ENCODE measurements at regions not wholly inside any gene's neighbourhood (a gene's known extent, or its start where the extent isn't known, plus 50 kb on each side); places are given as distances from the start of the nearest gene placed in this dataset.
"Not testable (repeated sequence)": the region's sequence is repeated elsewhere in the genome, so short reads cannot be mapped to it uniquely, and the experiment has no call there.

DNA sequence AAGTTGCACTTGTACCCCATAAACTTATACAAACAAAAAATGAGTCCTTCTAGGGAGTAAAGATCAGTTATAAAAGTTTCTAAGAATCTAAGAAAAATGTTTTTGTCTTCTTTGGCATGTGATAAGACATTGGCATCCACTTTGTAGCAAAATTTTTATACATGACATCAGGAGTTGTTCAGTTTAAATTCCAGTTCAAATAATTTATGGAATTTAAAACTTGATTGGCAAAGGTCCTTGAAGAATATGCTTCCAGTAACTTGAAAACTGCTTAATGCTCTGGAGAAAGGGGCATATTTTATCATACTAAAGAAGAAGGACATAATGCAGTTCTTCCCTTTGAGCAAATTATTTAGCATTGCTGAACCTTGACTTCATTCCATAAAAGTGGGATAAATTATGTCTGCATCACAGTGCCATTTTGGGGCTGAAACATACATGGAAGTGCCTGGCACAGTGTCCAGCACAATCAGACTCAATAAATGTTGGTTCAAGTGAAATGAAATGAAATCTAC lies 163.3 kb upstream of the IL15 start:
- intact Hi-C loops (cut with DNase I), result no loop called here

DNA sequence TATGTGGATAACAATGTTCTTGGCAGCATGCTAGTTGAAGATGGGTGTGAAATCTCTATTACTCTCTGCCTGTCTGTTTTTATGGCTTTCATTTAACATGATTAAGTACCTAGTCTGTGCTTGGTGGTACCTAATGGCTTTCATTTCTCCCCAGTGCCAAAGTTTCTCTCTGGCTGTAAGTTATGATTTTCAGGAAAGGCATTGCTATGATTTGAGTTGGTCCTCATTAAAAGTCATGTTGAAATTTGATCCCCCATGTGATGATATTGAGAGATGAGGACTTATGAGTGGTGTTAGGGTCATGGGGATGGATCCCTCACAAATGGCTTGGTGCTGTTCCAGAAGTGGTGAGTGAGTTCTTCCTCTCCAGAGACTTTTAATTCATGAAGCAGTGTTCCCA lies 162.4 kb upstream of the IL15 start:
- Histone ChIP-seq H3K36me3 (no peaks in the 10 kb centered on the region), H3K27ac (no peak overlapping the region), H3K27me3 (no peaks in the 10 kb centered on the region), H3K9me3 (no peaks in the 10 kb centered on the region), H3K4me1 (peaks cover 0 to 2% of the 10 kb centered on the region in 2 donors), H3K4me3 (no peak overlapping the region)
- DNase-seq (ENCODE audit: low spot score in 2 of 2), result no peak
- no peak for TF ChIP-seq CTCF (IDR thresholded peaks at IDR 0.05)
- intact Hi-C loops (cut with DNase I), result no loop called here

More for the DNA sequence above, 163.3 kb upstream of the IL15 start:
- no peak for DNase-seq (ENCODE audit: low spot score in 2 of 2)
- H3K36me3 ChIP-seq, result no peaks in the 10 kb centered on the region
- no peak overlapping the region for H3K27ac ChIP-seq
- H3K27me3 ChIP-seq, result no peaks in the 10 kb centered on the region
- no peaks in the 10 kb centered on the region for H3K9me3 ChIP-seq
- H3K4me3 ChIP-seq, result no peak overlapping the region
- peaks cover 0 to 2% of the 10 kb centered on the region in 2 donors for H3K4me1 ChIP-seq
- no peak for TF ChIP-seq CTCF (IDR thresholded peaks at IDR 0.05)

DNA sequence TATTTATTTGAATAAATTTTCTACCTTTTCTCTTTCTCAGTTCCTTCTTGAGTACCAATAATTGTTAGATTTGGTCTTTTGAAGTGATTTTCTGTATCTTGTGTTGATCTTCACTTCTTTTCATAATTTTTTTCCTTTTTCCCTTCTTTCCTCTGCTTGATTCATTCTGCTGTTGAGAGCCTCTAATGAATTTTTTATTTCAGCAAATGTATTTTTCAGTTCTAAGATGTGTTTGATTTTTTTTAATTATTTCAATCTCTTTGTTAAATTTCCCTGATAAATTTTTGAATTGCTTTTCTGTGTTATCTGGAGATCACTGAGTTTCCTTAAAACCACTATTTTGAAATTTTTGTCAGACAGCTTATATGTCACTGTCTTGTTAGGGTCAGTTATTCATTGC lies 155.4 kb upstream of the IL15 start:
- DNase-seq (ENCODE audit: low spot score in 2 of 2), result no peak
- H3K4me1 ChIP-seq, result no peaks in the 10 kb centered on the region
- no peaks in the 10 kb centered on the region for H3K27me3 ChIP-seq
- peaks cover 5 to 27% of the 10 kb centered on the region in 2 donors for H3K9me3 ChIP-seq
- H3K4me3 ChIP-seq, result no peak overlapping the region
- TF ChIP-seq CTCF (IDR thresholded peaks at IDR 0.05), result no peak
- no peaks in the 10 kb centered on the region for H3K36me3 ChIP-seq
- intact Hi-C loops (cut with DNase I), result no loop called here
- H3K27ac ChIP-seq, result no peak overlapping the region

- H3K27me3 ChIP-seq; H3K27ac ChIP-seq; H3K4me1 ChIP-seq; intact Hi-C loops (cut with DNase I); DNase-seq (ENCODE audit: low spot score in 2 of 2); H3K36me3 ChIP-seq; H3K4me3 ChIP-seq: not testable (repeated sequence)
- H3K9me3 ChIP-seq, result peaks cover 5 to 27% of the 10 kb centered on the region in 2 donors
These were observed 152.1 kb upstream of the IL15 start for GRCh38 chr4:141484298-141484697.

DNA sequence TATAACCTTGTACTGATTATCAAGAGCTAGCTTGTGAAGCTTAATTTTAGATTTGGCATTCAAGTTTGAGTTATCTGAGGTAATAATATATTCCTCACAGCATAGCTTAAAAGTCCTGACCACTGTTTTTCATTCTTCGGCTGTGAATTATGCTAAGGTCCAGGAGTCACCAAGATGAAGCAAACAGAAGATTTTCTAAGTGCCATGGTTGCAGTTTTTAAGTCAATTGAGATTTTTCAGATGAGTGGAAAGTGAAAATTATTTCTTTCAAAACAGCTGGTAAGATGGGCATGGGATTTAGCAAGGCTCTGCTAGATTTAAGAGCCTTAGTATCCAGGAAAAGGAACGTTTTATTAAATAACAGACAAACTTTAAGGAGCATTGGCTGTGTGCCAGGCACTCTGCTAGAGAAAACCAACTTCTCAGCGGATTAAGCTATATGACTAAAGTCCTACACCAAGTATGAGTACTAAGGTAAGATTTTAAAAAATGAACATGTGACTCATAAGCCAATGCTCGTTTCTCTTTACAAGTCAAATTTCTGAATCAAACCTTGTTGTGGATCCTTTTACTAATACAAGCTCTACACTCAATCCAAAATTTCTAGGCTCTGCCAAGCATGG lies 149.9 kb upstream of the IL15 start:
- H3K27ac ChIP-seq, result peak overlapping the region; percentile 39 to 50
- H3K9me3 ChIP-seq, result peaks cover 0 to 10% of the 10 kb centered on the region in 2 donors
- H3K4me1 ChIP-seq, result peaks cover 0 to 5% of the 10 kb centered on the region in 2 donors
- no peaks in the 10 kb centered on the region for H3K36me3 ChIP-seq
- no peak for TF ChIP-seq CTCF (IDR thresholded peaks at IDR 0.05)
- intact Hi-C loops (cut with DNase I), result loop anchor here (5.0 kb wide), 1 partner anchor 139 kb away; no protein-coding TSS in a partner anchor
- peak overlapping the region in 1 of 2 donors; percentile 54 for H3K4me3 ChIP-seq
- H3K27me3 ChIP-seq, result no peaks in the 10 kb centered on the region
- DNase-seq (ENCODE audit: low spot score in 2 of 2), result peak in 1 of 2 donors; percentile 65

DNA sequence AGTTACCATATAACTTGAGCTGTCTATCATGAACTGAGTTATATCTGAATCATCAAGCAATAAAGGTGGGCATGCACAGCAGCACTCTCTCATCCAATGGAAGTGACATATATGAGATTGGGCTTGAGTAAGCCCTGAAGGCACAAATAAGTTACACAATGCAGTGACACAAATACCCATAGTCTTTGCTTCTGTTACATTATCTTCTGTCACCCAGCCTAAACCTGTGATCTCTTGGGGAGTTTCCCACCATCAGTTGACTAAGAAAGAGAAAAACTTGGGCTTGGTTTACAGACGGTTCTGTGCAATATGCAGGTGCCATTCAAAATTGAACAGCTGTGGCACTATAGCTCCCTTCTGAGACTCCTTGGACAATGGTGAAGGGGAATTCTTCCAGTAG lies 138.8 kb upstream of the IL15 start:
- no peaks in the 10 kb centered on the region for H3K4me1 ChIP-seq
- H3K4me3 ChIP-seq, result no peak overlapping the region
- TF ChIP-seq CTCF (IDR thresholded peaks at IDR 0.05), result no peak
- no peaks in the 10 kb centered on the region for H3K9me3 ChIP-seq
- H3K27ac ChIP-seq, result no peak overlapping the region
- intact Hi-C loops (cut with DNase I), result no loop called here
- no peak for DNase-seq (ENCODE audit: low spot score in 2 of 2)
- no peaks in the 10 kb centered on the region for H3K27me3 ChIP-seq
- no peaks in the 10 kb centered on the region for H3K36me3 ChIP-seq

Data from ascending aorta (tissue), 2 donors.